ENCODE measurements at regions not wholly inside any gene's neighbourhood (a gene's known extent, or its start where the extent isn't known, plus 50 kb on each side); places are given as distances from the start of the nearest gene placed in this dataset.

GRCh38 chr3:65028024-65028423 is 340.2 kb upstream of the ADAMTS9 start:
- no peak for DNase-seq
- Histone ChIP-seq H2BK12ac (ENCODE audit: low read length in 2 of 2) (no peak overlapping the region), H2AK5ac (ENCODE audit: low read length, severe bottlenecking) (no peak overlapping the region), H3K14ac (ENCODE audit: low read length in 2 of 2) (no peak overlapping the region), H2AFZ (ENCODE audit: low read depth, low read length) (no peak overlapping the region), H3K4me1 (ENCODE audit: control insufficient read depth, insufficient read depth, low read depth, low read length) (peaks cover 4% of the 10 kb centered on the region), H3K4me2 (ENCODE audit: low read length, poor library complexity, severe bottlenecking) (no peak overlapping the region), H3K9me3 (ENCODE audit: control insufficient read depth, low read length) (no peaks in the 10 kb centered on the region), H2BK5ac (ENCODE audit: low read depth, low read length, poor library complexity, severe bottlenecking) (no peak overlapping the region), H3K9ac (ENCODE audit: low read length) (no peak overlapping the region), H3K27ac (ENCODE audit: low read length, poor library complexity, severe bottlenecking) (no peak overlapping the region), H3K4ac (ENCODE audit: low read depth in 1 of 2, low read length in 2 of 2) (no peak overlapping the region), H2BK15ac (ENCODE audit: low read depth, poor library complexity, severe bottlenecking) (no peak overlapping the region), H4K8ac (ENCODE audit: low read length) (no peak overlapping the region), H3K27me3 (ENCODE audit: control insufficient read depth in 1 of 2, insufficient read depth in 1 of 2, low read length in 2 of 2) (no peaks in the 10 kb centered on the region), H3K79me1 (replicated peaks; ENCODE audit: low read length, poor library complexity, severe bottlenecking) (no peaks in the 10 kb centered on the region), H2BK120ac (ENCODE audit: low read depth, low read length) (no peak overlapping the region), H3K4me3 (ENCODE audit: insufficient read depth in 1 of 2, low read depth in 1 of 2, low read length in 2 of 2) (no peak overlapping the region), H4K91ac (ENCODE audit: low read length) (no peak overlapping the region), H3K18ac (ENCODE audit: low read depth in 1 of 2, low read length in 2 of 2) (no peak overlapping the region), H3K23ac (ENCODE audit: low read length in 2 of 2) (no peak overlapping the region), H3K36me3 (ENCODE audit: control insufficient read depth in 1 of 2, insufficient read depth in 2 of 2, low read depth in 1 of 2, low read length in 2 of 2) (no peaks in the 10 kb centered on the region)
- WGBS = 100% methylated on average over 2 of the region's 2 CpGs

GRCh38 chr3:65027335-65027734 is 339.5 kb upstream of the ADAMTS9 start:
- Histone ChIP-seq H3K27me3 (ENCODE audit: control insufficient read depth in 1 of 2, insufficient read depth in 1 of 2, low read length in 2 of 2) (no peaks in the 10 kb centered on the region), H3K9ac (ENCODE audit: low read length) (no peak overlapping the region), H2AK5ac (ENCODE audit: low read length, severe bottlenecking) (no peak overlapping the region), H3K18ac (ENCODE audit: low read depth in 1 of 2, low read length in 2 of 2) (no peak overlapping the region), H2AFZ (ENCODE audit: low read depth, low read length) (no peak overlapping the region), H3K14ac (ENCODE audit: low read length in 2 of 2) (no peak overlapping the region), H3K27ac (ENCODE audit: low read length, poor library complexity, severe bottlenecking) (no peak overlapping the region), H4K8ac (ENCODE audit: low read length) (no peak overlapping the region), H3K4me3 (ENCODE audit: insufficient read depth in 1 of 2, low read depth in 1 of 2, low read length in 2 of 2) (no peak overlapping the region), H2BK15ac (ENCODE audit: low read depth, poor library complexity, severe bottlenecking) (no peak overlapping the region), H3K4me1 (ENCODE audit: control insufficient read depth, insufficient read depth, low read depth, low read length) (peaks cover 4% of the 10 kb centered on the region), H2BK5ac (ENCODE audit: low read depth, low read length, poor library complexity, severe bottlenecking) (no peak overlapping the region), H4K91ac (ENCODE audit: low read length) (no peak overlapping the region), H3K9me3 (ENCODE audit: control insufficient read depth, low read length) (no peaks in the 10 kb centered on the region), H3K4me2 (ENCODE audit: low read length, poor library complexity, severe bottlenecking) (no peak overlapping the region), H3K23ac (ENCODE audit: low read length in 2 of 2) (peak overlapping the region in 1 of 2 experiments; percentile 37), H2BK12ac (ENCODE audit: low read length in 2 of 2) (no peak overlapping the region), H2BK120ac (ENCODE audit: low read depth, low read length) (no peak overlapping the region), H3K79me1 (replicated peaks; ENCODE audit: low read length, poor library complexity, severe bottlenecking) (no peaks in the 10 kb centered on the region), H3K36me3 (ENCODE audit: control insufficient read depth in 1 of 2, insufficient read depth in 2 of 2, low read depth in 1 of 2, low read length in 2 of 2) (no peaks in the 10 kb centered on the region), H3K4ac (ENCODE audit: low read depth in 1 of 2, low read length in 2 of 2) (no peak overlapping the region)
- no peak for DNase-seq
- WGBS = 78% methylated on average over 8 of the region's 8 CpGs

- Histone ChIP-seq H3K9ac (ENCODE audit: low read length) (no peak overlapping the region), H2AFZ (ENCODE audit: low read depth, low read length) (no peak overlapping the region), H3K27ac (ENCODE audit: low read length, poor library complexity, severe bottlenecking) (no peak overlapping the region), H2BK5ac (ENCODE audit: low read depth, low read length, poor library complexity, severe bottlenecking) (no peak overlapping the region), H3K9me3 (ENCODE audit: control insufficient read depth, low read length) (no peaks in the 10 kb centered on the region), H3K4me2 (ENCODE audit: low read length, poor library complexity, severe bottlenecking) (no peak overlapping the region), H4K8ac (ENCODE audit: low read length) (no peak overlapping the region), H3K18ac (ENCODE audit: low read depth in 1 of 2, low read length in 2 of 2) (no peak overlapping the region), H3K14ac (ENCODE audit: low read length in 2 of 2) (no peak overlapping the region), H4K91ac (ENCODE audit: low read length) (no peak overlapping the region), H2BK15ac (ENCODE audit: low read depth, poor library complexity, severe bottlenecking) (no peak overlapping the region), H3K27me3 (ENCODE audit: control insufficient read depth in 1 of 2, insufficient read depth in 1 of 2, low read length in 2 of 2) (no peaks in the 10 kb centered on the region), H2BK12ac (ENCODE audit: low read length in 2 of 2) (no peak overlapping the region), H2BK120ac (ENCODE audit: low read depth, low read length) (no peak overlapping the region), H3K4me1 (ENCODE audit: control insufficient read depth, insufficient read depth, low read depth, low read length) (peaks cover 4% of the 10 kb centered on the region), H3K79me1 (replicated peaks; ENCODE audit: low read length, poor library complexity, severe bottlenecking) (no peaks in the 10 kb centered on the region), H2AK5ac (ENCODE audit: low read length, severe bottlenecking) (no peak overlapping the region), H3K4me3 (ENCODE audit: insufficient read depth in 1 of 2, low read depth in 1 of 2, low read length in 2 of 2) (no peak overlapping the region), H3K36me3 (ENCODE audit: control insufficient read depth in 1 of 2, insufficient read depth in 2 of 2, low read depth in 1 of 2, low read length in 2 of 2) (no peaks in the 10 kb centered on the region), H3K4ac (ENCODE audit: low read depth in 1 of 2, low read length in 2 of 2) (no peak overlapping the region), H3K23ac (ENCODE audit: low read length in 2 of 2) (no peak overlapping the region)
- DNase-seq = no peak
- WGBS = 96% methylated on average over 7 of the region's 9 CpGs
Observed at GRCh38 chr3:65026151-65026550, 338.4 kb upstream of the ADAMTS9 start.

- Histone ChIP-seq H3K18ac (ENCODE audit: low read depth in 1 of 2, low read length in 2 of 2) (no peak overlapping the region), H4K8ac (ENCODE audit: low read length) (no peak overlapping the region), H4K91ac (ENCODE audit: low read length) (no peak overlapping the region), H2BK120ac (ENCODE audit: low read depth, low read length) (no peak overlapping the region), H3K9me3 (ENCODE audit: control insufficient read depth, low read length) (no peaks in the 10 kb centered on the region), H2AFZ (ENCODE audit: low read depth, low read length) (no peak overlapping the region), H3K27ac (ENCODE audit: low read length, poor library complexity, severe bottlenecking) (no peak overlapping the region), H3K79me1 (replicated peaks; ENCODE audit: low read length, poor library complexity, severe bottlenecking) (no peaks in the 10 kb centered on the region), H3K27me3 (ENCODE audit: control insufficient read depth in 1 of 2, insufficient read depth in 1 of 2, low read length in 2 of 2) (no peaks in the 10 kb centered on the region), H3K4me3 (ENCODE audit: insufficient read depth in 1 of 2, low read depth in 1 of 2, low read length in 2 of 2) (no peak overlapping the region), H3K4me1 (ENCODE audit: control insufficient read depth, insufficient read depth, low read depth, low read length) (peaks cover 1% of the 10 kb centered on the region), H3K9ac (ENCODE audit: low read length) (no peak overlapping the region), H2BK5ac (ENCODE audit: low read depth, low read length, poor library complexity, severe bottlenecking) (no peak overlapping the region), H2AK5ac (ENCODE audit: low read length, severe bottlenecking) (no peak overlapping the region), H3K36me3 (ENCODE audit: control insufficient read depth in 1 of 2, insufficient read depth in 2 of 2, low read depth in 1 of 2, low read length in 2 of 2) (no peaks in the 10 kb centered on the region), H3K23ac (ENCODE audit: low read length in 2 of 2) (no peak overlapping the region), H2BK15ac (ENCODE audit: low read depth, poor library complexity, severe bottlenecking) (no peak overlapping the region), H3K14ac (ENCODE audit: low read length in 2 of 2) (no peak overlapping the region), H3K4me2 (ENCODE audit: low read length, poor library complexity, severe bottlenecking) (no peak overlapping the region), H3K4ac (ENCODE audit: low read depth in 1 of 2, low read length in 2 of 2) (no peak overlapping the region), H2BK12ac (ENCODE audit: low read length in 2 of 2) (no peak overlapping the region)
- DNase-seq = no peak
- WGBS = 96% methylated on average over 6 of the region's 7 CpGs
Observed at GRCh38 chr3:65024148-65024547, 336.3 kb upstream of the ADAMTS9 start.
